ENCODE measurements at regions not wholly inside any gene's neighbourhood (a gene's known extent, or its start where the extent isn't known, plus 50 kb on each side); places are given as distances from the start of the nearest gene placed in this dataset.

GRCh38 chr2:14270036-14270582, 362.4 kb upstream of the LRATD1 start:
- H3K4me3 ChIP-seq (ENCODE audit: insufficient read depth, low read length, poor library complexity, severe bottlenecking): no peak overlapping the region
- H3F3A ChIP-seq (ENCODE audit: insufficient read depth): no peaks in the 10 kb centered on the region
- no peak overlapping the region for H3K9ac ChIP-seq (ENCODE audit: low read length)
- H3K27me3 ChIP-seq (ENCODE audit: low read length): no peaks in the 10 kb centered on the region
- H3K27ac ChIP-seq (ENCODE audit: low read depth, low read length): no peak overlapping the region
- no peaks in the 10 kb centered on the region for H3K36me3 ChIP-seq (ENCODE audit: low read length)
- no peaks in the 10 kb centered on the region for H3K79me2 ChIP-seq (ENCODE audit: insufficient read depth, low read length)
- H3K9me2 ChIP-seq (replicated peaks; ENCODE audit: insufficient read depth, low read length): 0 out of 2 replicates have a peak, but pooled peaks cover 4% of the 10 kb centered on the region
- no peaks in the 10 kb centered on the region for H4K20me1 ChIP-seq (ENCODE audit: low read depth, low read length)
- no peaks in the 10 kb centered on the region for H3K9me3 ChIP-seq (ENCODE audit: insufficient read depth, low read length)
- no peak overlapping the region for H2AFZ ChIP-seq (ENCODE audit: low read depth, low read length, severe bottlenecking)
- no peak overlapping the region for H3K4me2 ChIP-seq (ENCODE audit: low read depth, low read length, poor library complexity, severe bottlenecking)
- TF ChIP-seq EZH2phosphoT487 (conservative IDR thresholded peaks at IDR 0.05; ENCODE audit: low read length): no peak
- TF ChIP-seq, protein P1, sequence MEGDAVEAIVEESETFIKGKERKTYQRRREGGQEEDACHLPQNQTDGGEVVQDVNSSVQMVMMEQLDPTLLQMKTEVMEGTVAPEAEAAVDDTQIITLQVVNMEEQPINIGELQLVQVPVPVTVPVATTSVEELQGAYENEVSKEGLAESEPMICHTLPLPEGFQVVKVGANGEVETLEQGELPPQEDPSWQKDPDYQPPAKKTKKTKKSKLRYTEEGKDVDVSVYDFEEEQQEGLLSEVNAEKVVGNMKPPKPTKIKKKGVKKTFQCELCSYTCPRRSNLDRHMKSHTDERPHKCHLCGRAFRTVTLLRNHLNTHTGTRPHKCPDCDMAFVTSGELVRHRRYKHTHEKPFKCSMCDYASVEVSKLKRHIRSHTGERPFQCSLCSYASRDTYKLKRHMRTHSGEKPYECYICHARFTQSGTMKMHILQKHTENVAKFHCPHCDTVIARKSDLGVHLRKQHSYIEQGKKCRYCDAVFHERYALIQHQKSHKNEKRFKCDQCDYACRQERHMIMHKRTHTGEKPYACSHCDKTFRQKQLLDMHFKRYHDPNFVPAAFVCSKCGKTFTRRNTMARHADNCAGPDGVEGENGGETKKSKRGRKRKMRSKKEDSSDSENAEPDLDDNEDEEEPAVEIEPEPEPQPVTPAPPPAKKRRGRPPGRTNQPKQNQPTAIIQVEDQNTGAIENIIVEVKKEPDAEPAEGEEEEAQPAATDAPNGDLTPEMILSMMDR (IDR thresholded peaks at IDR 0.05; ENCODE audit: insufficient read depth, low read length, poor library complexity, severe bottlenecking): no peak

GRCh38 chr2:14272396-14273075, 360.0 kb upstream of the LRATD1 start:
- Histone ChIP-seq H3K27ac (ENCODE audit: low read depth, low read length) (no peak overlapping the region), H3F3A (ENCODE audit: insufficient read depth) (no peaks in the 10 kb centered on the region), H3K36me3 (ENCODE audit: low read length) (no peaks in the 10 kb centered on the region), H4K20me1 (ENCODE audit: low read depth, low read length) (no peaks in the 10 kb centered on the region), H3K9me3 (ENCODE audit: insufficient read depth, low read length) (no peaks in the 10 kb centered on the region), H2AFZ (ENCODE audit: low read depth, low read length, severe bottlenecking) (no peak overlapping the region), H3K9ac (ENCODE audit: low read length) (no peak overlapping the region), H3K4me3 (ENCODE audit: insufficient read depth, low read length, poor library complexity, severe bottlenecking) (no peak overlapping the region), H3K27me3 (ENCODE audit: low read length) (no peaks in the 10 kb centered on the region), H3K79me2 (ENCODE audit: insufficient read depth, low read length) (no peaks in the 10 kb centered on the region), H3K9me2 (replicated peaks; ENCODE audit: insufficient read depth, low read length) (0 out of 2 replicates have a peak, but pooled peaks cover 4% of the 10 kb centered on the region), H3K4me2 (ENCODE audit: low read depth, low read length, poor library complexity, severe bottlenecking) (no peak overlapping the region)
- TF ChIP-seq, protein P1 (IDR thresholded peaks at IDR 0.05; ENCODE audit: insufficient read depth, low read length, poor library complexity, severe bottlenecking): no peak
- no peak for TF ChIP-seq EZH2phosphoT487 (conservative IDR thresholded peaks at IDR 0.05; ENCODE audit: low read length)

- Histone ChIP-seq H2AFZ (ENCODE audit: low read depth, low read length, severe bottlenecking) (no peak overlapping the region), H3K4me2 (ENCODE audit: low read depth, low read length, poor library complexity, severe bottlenecking) (no peak overlapping the region), H4K20me1 (ENCODE audit: low read depth, low read length) (no peaks in the 10 kb centered on the region), H3K9me3 (ENCODE audit: insufficient read depth, low read length) (no peaks in the 10 kb centered on the region), H3K9me2 (replicated peaks; ENCODE audit: insufficient read depth, low read length) (0 out of 2 replicates have a peak, but pooled peaks cover 2% of the 10 kb centered on the region), H3K4me3 (ENCODE audit: insufficient read depth, low read length, poor library complexity, severe bottlenecking) (no peak overlapping the region), H3K27me3 (ENCODE audit: low read length) (no peaks in the 10 kb centered on the region), H3F3A (ENCODE audit: insufficient read depth) (no peaks in the 10 kb centered on the region), H3K27ac (ENCODE audit: low read depth, low read length) (no peak overlapping the region), H3K36me3 (ENCODE audit: low read length) (no peaks in the 10 kb centered on the region), H3K9ac (ENCODE audit: low read length) (no peak overlapping the region), H3K79me2 (ENCODE audit: insufficient read depth, low read length) (no peaks in the 10 kb centered on the region)
- no peak for TF ChIP-seq EZH2phosphoT487 (conservative IDR thresholded peaks at IDR 0.05; ENCODE audit: low read length)
- TF ChIP-seq, protein P1 (IDR thresholded peaks at IDR 0.05; ENCODE audit: insufficient read depth, low read length, poor library complexity, severe bottlenecking): no peak
Measured at GRCh38 chr2:14273650-14274049, 358.9 kb upstream of the LRATD1 start.
